ENCODE measurements at regions not wholly inside any gene's neighbourhood (a gene's known extent, or its start where the extent isn't known, plus 50 kb on each side); places are given as distances from the start of the nearest gene placed in this dataset.

DNA sequence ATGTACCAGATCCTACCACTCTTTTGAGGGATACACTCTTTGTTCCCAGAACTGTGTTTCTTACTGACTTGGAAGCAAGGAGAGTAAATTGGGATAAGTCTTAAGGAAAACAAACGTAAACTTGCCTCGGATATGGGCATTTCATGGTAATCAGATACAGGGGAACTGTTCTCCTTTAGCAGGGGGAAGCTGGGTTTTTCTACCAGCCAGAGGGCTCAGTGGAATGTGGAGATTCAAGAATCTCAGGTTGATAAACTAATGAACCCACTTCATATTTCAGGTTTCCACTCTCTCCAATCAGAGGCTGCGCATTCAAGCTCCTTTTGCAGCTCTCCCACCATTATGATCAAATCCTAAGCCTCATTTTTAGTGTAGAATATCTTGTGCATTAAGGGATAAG lies 676.5 kb upstream of the FSHR start:
- Histone ChIP-seq H3K4me3 (ENCODE audit: low read length) (no peak overlapping the region), H3K4me1 (ENCODE audit: insufficient read depth, low read length) (no peaks in the 10 kb centered on the region), H3K27ac (ENCODE audit: low read depth, low read length) (no peak overlapping the region), H3K36me3 (ENCODE audit: insufficient read depth, low read length) (no peaks in the 10 kb centered on the region), H3K27me3 (ENCODE audit: insufficient read depth, low read length, poor library complexity, severe bottlenecking) (no peaks in the 10 kb centered on the region), H3K9me3 (ENCODE audit: low read length) (no peaks in the 10 kb centered on the region)
- H3K27me3 Mint-ChIP-seq, result no peaks in the 10 kb centered on the region
- H3K36me3 Mint-ChIP-seq, result no peaks in the 10 kb centered on the region
- H3K4me3 Mint-ChIP-seq, result no peak overlapping the region
- no peaks in the 10 kb centered on the region for H3K4me1 Mint-ChIP-seq
- H3K9me3 Mint-ChIP-seq, result peaks cover 3 to 20% (median 9%) of the 10 kb centered on the region in 5 donors
- CTCF ChIA-PET, result no interaction called here
- POLR2A ChIA-PET, result no interaction called here
- DNase-seq, result no peak
- H3K27ac Mint-ChIP-seq, result no peak overlapping the region

DNA sequence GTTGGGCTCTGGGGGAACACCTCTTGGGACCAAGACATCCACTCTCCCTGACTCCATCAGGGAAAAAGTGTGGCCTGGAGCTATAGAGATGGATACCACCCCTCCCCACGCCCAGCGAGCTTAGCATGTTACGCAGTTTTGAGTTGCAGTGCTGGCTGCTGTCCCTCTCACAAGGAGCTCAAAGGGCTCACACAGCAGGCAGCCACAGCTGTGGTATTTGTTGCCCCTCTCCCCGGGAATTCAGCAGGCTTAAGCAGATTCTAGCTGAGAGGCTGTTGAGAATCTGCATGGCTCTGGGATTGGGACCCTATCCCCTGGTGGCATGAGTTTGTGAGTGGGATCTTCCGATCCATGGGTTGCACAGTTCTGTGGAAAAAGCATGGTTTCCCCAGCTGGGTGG lies 673.1 kb upstream of the FSHR start:
- Mint-ChIP-seq H3K4me1 (no peaks in the 10 kb centered on the region), H3K4me3 (no peak overlapping the region), H3K9me3 (peaks cover 18 to 36% (median 26%) of the 10 kb centered on the region in 5 donors), H3K27me3 (no peaks in the 10 kb centered on the region), H3K36me3 (no peaks in the 10 kb centered on the region), H3K27ac (no peak overlapping the region)
- Histone ChIP-seq H3K9me3 (ENCODE audit: low read length) (no peaks in the 10 kb centered on the region), H3K36me3 (ENCODE audit: insufficient read depth, low read length) (no peaks in the 10 kb centered on the region), H3K27me3 (ENCODE audit: insufficient read depth, low read length, poor library complexity, severe bottlenecking) (no peaks in the 10 kb centered on the region), H3K27ac (ENCODE audit: low read depth, low read length) (no peak overlapping the region), H3K4me1 (ENCODE audit: insufficient read depth, low read length) (no peaks in the 10 kb centered on the region), H3K4me3 (ENCODE audit: low read length) (no peak overlapping the region)
- POLR2A ChIA-PET, result no interaction called here
- no peak for DNase-seq
- CTCF ChIA-PET, result no interaction called here

DNA sequence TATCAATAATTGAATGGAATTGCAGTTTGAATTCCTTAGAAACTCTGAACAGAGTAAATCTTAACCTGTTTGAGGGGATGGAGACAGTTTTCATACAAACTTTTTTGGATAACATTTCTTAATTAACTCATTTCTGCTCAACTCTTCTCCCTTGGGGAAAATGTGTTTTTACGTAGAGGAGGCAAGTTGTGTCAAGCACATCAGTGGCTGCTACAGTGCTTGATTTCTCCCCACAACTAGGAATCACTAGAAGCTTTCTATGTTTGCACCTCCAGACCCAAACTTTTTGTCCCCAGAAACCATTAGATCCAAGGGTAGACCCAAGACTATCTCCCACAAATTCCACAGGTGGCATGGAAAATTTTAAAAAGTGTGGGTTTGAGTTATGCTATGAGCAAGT lies 658.9 kb upstream of the FSHR start:
- ChIA-PET POLR2A (no interaction called here), CTCF (no interaction called here)
- no peaks in the 10 kb centered on the region for H3K4me1 ChIP-seq (ENCODE audit: insufficient read depth, low read length)
- DNase-seq, result no peak
- Mint-ChIP-seq H3K27ac (no peak overlapping the region), H3K36me3 (no peaks in the 10 kb centered on the region), H3K9me3 (peaks cover 0 to 22% (median 5%) of the 10 kb centered on the region in 5 donors), H3K4me1 (no peaks in the 10 kb centered on the region), H3K4me3 (no peak overlapping the region), H3K27me3 (no peaks in the 10 kb centered on the region)
- H3K27me3 ChIP-seq (ENCODE audit: insufficient read depth, low read length, poor library complexity, severe bottlenecking), result no peaks in the 10 kb centered on the region
- no peaks in the 10 kb centered on the region for H3K36me3 ChIP-seq (ENCODE audit: insufficient read depth, low read length)
- H3K4me3 ChIP-seq (ENCODE audit: low read length), result no peak overlapping the region
- H3K9me3 ChIP-seq (ENCODE audit: low read length), result no peaks in the 10 kb centered on the region
- H3K27ac ChIP-seq (ENCODE audit: low read depth, low read length), result no peak overlapping the region

DNA sequence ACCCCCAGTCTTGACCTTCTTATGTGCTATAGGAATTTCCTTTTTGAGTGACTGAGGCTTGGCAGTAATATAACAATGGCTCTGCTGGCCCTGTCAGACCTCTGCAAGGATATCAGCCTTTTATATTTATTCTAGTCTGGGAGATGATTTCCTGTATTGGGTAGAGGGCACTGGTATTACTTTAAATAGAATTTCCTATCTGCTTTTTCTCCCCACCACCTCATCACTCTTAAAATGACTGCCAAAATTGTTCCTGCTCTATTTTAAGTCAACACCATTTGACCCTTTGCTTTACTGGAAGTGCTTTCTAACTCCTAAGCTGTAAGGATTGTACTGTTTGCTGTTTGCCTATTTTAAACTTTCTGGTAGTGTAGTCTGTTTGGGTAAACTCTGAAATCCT lies 658.4 kb upstream of the FSHR start:
- Mint-ChIP-seq H3K4me3 (no peak overlapping the region), H3K9me3 (peaks cover 0 to 22% (median 5%) of the 10 kb centered on the region in 5 donors), H3K36me3 (no peaks in the 10 kb centered on the region), H3K27ac (no peak overlapping the region), H3K27me3 (no peaks in the 10 kb centered on the region), H3K4me1 (no peaks in the 10 kb centered on the region)
- Histone ChIP-seq H3K36me3 (ENCODE audit: insufficient read depth, low read length) (no peaks in the 10 kb centered on the region), H3K4me1 (ENCODE audit: insufficient read depth, low read length) (no peaks in the 10 kb centered on the region), H3K27ac (ENCODE audit: low read depth, low read length) (no peak overlapping the region), H3K27me3 (ENCODE audit: insufficient read depth, low read length, poor library complexity, severe bottlenecking) (no peaks in the 10 kb centered on the region), H3K9me3 (ENCODE audit: low read length) (no peaks in the 10 kb centered on the region), H3K4me3 (ENCODE audit: low read length) (no peak overlapping the region)
- POLR2A ChIA-PET, result no interaction called here
- CTCF ChIA-PET, result no interaction called here
- no peak for DNase-seq

DNA sequence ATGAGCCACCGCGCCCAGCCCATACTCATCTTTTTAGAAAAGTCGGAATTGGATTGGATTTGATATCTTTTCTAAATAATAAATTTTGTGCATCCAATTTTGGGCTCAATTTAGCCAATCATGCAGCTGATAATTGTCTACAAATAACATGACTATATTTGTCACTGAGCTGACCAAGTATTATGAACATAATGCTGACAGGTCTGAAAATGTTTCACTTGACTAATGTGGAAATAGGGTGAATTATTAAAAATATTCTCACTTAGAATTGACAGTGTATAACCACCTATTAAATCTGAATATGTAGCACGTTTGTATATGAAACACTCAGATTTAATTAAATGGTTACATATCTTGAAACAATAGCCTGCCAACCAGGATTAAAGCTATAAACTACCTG lies 657.2 kb upstream of the FSHR start:
- Mint-ChIP-seq H3K4me3 (no peak overlapping the region), H3K4me1 (no peaks in the 10 kb centered on the region), H3K27me3 (no peaks in the 10 kb centered on the region), H3K36me3 (no peaks in the 10 kb centered on the region), H3K9me3 (peaks cover 0 to 22% (median 5%) of the 10 kb centered on the region in 5 donors), H3K27ac (no peak overlapping the region)
- no peaks in the 10 kb centered on the region for H3K9me3 ChIP-seq (ENCODE audit: low read length)
- H3K27ac ChIP-seq (ENCODE audit: low read depth, low read length), result no peak overlapping the region
- no peaks in the 10 kb centered on the region for H3K4me1 ChIP-seq (ENCODE audit: insufficient read depth, low read length)
- CTCF ChIA-PET, result no interaction called here
- H3K4me3 ChIP-seq (ENCODE audit: low read length), result no peak overlapping the region
- no peak for DNase-seq
- H3K36me3 ChIP-seq (ENCODE audit: insufficient read depth, low read length), result no peaks in the 10 kb centered on the region
- POLR2A ChIA-PET, result no interaction called here
- no peaks in the 10 kb centered on the region for H3K27me3 ChIP-seq (ENCODE audit: insufficient read depth, low read length, poor library complexity, severe bottlenecking)

DNA sequence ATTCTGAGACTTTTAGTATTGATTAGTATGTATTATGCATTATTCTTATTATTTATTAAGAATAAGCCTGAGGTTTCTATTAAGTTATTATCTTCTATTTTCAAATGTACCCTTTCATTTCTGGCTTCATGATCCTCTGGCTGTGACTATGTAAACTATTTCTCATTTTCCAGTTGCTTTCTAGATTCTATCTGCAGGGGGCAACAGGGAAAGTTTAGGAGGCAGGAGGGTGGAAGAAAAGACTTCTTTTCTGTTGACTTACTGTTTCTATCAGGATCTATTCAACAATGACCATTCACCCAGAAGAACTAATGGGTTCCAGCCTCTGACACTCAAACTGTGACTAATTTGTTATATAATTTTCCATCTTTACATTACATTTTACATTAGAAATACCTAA lies 653.4 kb upstream of the FSHR start:
- CTCF ChIA-PET, result no interaction called here
- H3K27ac ChIP-seq (ENCODE audit: low read depth, low read length), result no peak overlapping the region
- no peak overlapping the region for H3K4me3 ChIP-seq (ENCODE audit: low read length)
- H3K9me3 ChIP-seq (ENCODE audit: low read length), result no peaks in the 10 kb centered on the region
- H3K4me3 Mint-ChIP-seq, result no peak overlapping the region
- POLR2A ChIA-PET, result no interaction called here
- peaks cover 6 to 22% (median 10%) of the 10 kb centered on the region in 5 donors for H3K9me3 Mint-ChIP-seq
- H3K36me3 ChIP-seq (ENCODE audit: insufficient read depth, low read length), result no peaks in the 10 kb centered on the region
- H3K27ac Mint-ChIP-seq, result no peak overlapping the region
- no peaks in the 10 kb centered on the region for H3K4me1 Mint-ChIP-seq
- DNase-seq, result no peak
- no peaks in the 10 kb centered on the region for H3K27me3 Mint-ChIP-seq
- H3K36me3 Mint-ChIP-seq, result no peaks in the 10 kb centered on the region
- H3K27me3 ChIP-seq (ENCODE audit: insufficient read depth, low read length, poor library complexity, severe bottlenecking), result no peaks in the 10 kb centered on the region
- H3K4me1 ChIP-seq (ENCODE audit: insufficient read depth, low read length), result no peaks in the 10 kb centered on the region

DNA sequence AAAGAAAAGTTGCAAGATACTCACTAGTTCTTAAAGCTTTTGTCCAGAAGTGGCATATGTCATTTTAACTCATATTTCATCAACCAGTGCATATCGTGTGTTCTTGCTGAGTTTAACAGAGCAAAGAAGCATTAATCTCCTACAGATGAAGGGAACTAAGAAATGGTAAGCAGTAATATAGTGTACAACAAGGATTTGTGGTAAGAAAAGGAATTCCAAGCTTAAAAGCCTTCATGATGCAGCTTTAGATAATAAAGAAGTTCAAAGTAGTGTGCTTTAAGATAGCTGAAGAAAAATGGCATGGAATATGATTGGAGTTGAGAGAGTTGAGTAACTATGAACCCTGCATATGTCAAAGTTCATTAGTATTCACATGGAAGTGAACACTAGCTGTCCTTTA lies 649.8 kb upstream of the FSHR start:
- POLR2A ChIA-PET, result no interaction called here
- DNase-seq, result no peak
- Histone ChIP-seq H3K27me3 (ENCODE audit: insufficient read depth, low read length, poor library complexity, severe bottlenecking) (no peaks in the 10 kb centered on the region), H3K27ac (ENCODE audit: low read depth, low read length) (no peak overlapping the region), H3K9me3 (ENCODE audit: low read length) (no peaks in the 10 kb centered on the region), H3K36me3 (ENCODE audit: insufficient read depth, low read length) (no peaks in the 10 kb centered on the region), H3K4me1 (ENCODE audit: insufficient read depth, low read length) (no peaks in the 10 kb centered on the region), H3K4me3 (ENCODE audit: low read length) (no peak overlapping the region)
- Mint-ChIP-seq H3K4me1 (no peaks in the 10 kb centered on the region), H3K4me3 (no peak overlapping the region), H3K27ac (no peak overlapping the region), H3K36me3 (peaks cover 0 to 1% (median 0%) of the 10 kb centered on the region in 3 donors), H3K27me3 (no peaks in the 10 kb centered on the region), H3K9me3 (peaks cover 11 to 29% (median 18%) of the 10 kb centered on the region in 5 donors)
- CTCF ChIA-PET, result no interaction called here

DNA sequence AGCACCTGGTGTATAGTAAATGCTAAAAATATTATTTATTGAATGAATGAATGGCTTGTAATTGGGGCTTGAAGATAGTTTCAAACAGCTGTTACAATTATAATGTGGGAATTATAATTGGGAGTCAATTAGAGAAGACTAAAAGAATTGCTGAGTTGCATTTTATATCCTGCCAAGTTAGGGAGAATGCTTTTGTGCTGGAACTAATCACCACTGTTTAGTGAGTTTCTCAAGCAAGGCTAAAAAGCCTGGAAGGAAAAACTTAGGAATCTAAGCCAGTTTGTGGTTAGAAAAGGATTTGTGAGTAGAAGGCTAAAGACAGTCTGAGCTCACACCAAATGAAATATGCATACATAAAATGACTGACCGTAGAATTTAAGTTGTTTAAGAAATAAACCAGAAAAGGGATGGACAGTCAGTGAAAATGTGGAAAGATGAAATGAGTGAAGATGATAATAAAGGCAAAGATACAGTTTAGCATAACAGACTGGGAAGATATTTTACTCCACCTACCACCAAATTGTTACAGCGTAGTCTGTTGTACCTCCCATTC lies 647.7 kb upstream of the FSHR start:
- CTCF ChIA-PET, result no interaction called here
- Mint-ChIP-seq H3K4me1 (no peaks in the 10 kb centered on the region), H3K9me3 (peaks cover 14 to 33% (median 22%) of the 10 kb centered on the region in 5 donors), H3K27me3 (no peaks in the 10 kb centered on the region), H3K27ac (no peak overlapping the region), H3K36me3 (peaks cover 0 to 1% (median 0%) of the 10 kb centered on the region in 3 donors), H3K4me3 (no peak overlapping the region)
- POLR2A ChIA-PET, result no interaction called here
- Histone ChIP-seq H3K27ac (ENCODE audit: low read depth, low read length) (no peak overlapping the region), H3K36me3 (ENCODE audit: insufficient read depth, low read length) (no peaks in the 10 kb centered on the region), H3K4me3 (ENCODE audit: low read length) (no peak overlapping the region), H3K4me1 (ENCODE audit: insufficient read depth, low read length) (no peaks in the 10 kb centered on the region), H3K9me3 (ENCODE audit: low read length) (no peaks in the 10 kb centered on the region), H3K27me3 (ENCODE audit: insufficient read depth, low read length, poor library complexity, severe bottlenecking) (no peaks in the 10 kb centered on the region)
- no peak for DNase-seq

DNA sequence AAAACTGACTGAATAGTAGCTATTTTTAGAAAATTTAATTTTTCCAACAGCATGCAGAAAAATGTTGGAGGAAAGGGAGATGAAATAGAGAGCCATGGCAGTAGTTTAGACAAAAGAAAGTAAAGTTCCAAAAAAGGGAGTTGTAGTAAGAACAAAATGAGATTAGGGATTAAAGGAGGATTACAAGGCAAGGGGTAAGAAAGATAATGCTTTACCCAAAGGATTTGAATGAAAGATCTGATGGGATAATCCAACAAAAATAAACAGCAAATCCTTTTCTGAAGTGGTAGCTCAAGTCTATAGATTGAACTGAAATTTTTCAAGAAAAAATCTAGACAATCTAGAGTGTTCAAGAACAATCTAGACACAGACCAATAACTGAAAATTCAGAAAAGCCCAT lies 644.3 kb upstream of the FSHR start:
- POLR2A ChIA-PET, result no interaction called here
- Histone ChIP-seq H3K27me3 (ENCODE audit: insufficient read depth, low read length, poor library complexity, severe bottlenecking) (no peaks in the 10 kb centered on the region), H3K4me3 (ENCODE audit: low read length) (no peak overlapping the region), H3K36me3 (ENCODE audit: insufficient read depth, low read length) (no peaks in the 10 kb centered on the region), H3K27ac (ENCODE audit: low read depth, low read length) (no peak overlapping the region), H3K4me1 (ENCODE audit: insufficient read depth, low read length) (no peaks in the 10 kb centered on the region), H3K9me3 (ENCODE audit: low read length) (no peaks in the 10 kb centered on the region)
- Mint-ChIP-seq H3K36me3 (peaks cover 0 to 1% (median 0%) of the 10 kb centered on the region in 3 donors), H3K27me3 (no peaks in the 10 kb centered on the region), H3K4me3 (no peak overlapping the region), H3K27ac (no peak overlapping the region), H3K9me3 (peaks cover 12 to 32% (median 25%) of the 10 kb centered on the region in 5 donors), H3K4me1 (no peaks in the 10 kb centered on the region)
- CTCF ChIA-PET, result no interaction called here
- DNase-seq, result no peak
